ENCODE measurements at regions not wholly inside any gene's neighbourhood (a gene's known extent, or its start where the extent isn't known, plus 50 kb on each side); places are given as distances from the start of the nearest gene placed in this dataset.
"Not testable (repeated sequence)": the region's sequence is repeated elsewhere in the genome, so short reads cannot be mapped to it uniquely, and the experiment has no call there.

DNA sequence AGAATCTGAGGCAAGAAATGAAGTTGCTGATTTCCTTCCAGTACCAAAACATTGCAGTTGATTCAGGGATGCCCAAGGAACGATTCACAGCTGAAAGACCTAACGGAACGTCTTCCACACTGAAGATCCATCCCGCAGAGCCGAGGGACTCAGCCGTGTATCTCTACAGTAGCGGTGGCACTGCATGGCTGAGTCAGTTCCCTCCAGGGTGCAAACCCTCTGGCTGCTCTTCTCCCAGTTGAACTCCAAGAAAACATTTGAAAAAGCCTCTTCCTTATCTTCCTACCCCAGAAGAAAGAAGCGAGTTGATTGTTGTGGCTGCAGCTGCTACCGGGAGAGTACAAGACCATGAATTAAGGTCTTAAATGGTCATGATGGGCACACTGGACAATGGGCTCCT lies 147.1 kb upstream of the PRSS1 start:
- no peak for DNase-seq

DNA sequence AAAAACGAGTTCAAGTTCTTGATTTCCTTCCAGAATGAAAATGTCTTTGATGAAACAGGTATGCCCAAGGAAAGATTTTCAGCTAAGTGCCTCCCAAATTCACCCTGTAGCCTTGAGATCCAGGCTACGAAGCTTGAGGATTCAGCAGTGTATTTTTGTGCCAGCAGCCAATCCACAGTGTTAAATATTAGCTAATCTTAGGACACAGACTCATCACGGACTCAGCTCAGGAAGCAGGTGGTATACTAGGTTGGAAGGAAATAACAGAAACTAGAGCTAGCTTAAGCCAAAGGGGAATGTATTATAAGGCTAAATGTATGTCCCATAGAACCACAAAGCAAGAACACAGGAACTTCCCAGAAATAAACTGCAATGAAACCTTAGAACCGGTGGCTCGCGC lies 151.0 kb upstream of the PRSS1 start:
- DNase-seq = no peak

DNA sequence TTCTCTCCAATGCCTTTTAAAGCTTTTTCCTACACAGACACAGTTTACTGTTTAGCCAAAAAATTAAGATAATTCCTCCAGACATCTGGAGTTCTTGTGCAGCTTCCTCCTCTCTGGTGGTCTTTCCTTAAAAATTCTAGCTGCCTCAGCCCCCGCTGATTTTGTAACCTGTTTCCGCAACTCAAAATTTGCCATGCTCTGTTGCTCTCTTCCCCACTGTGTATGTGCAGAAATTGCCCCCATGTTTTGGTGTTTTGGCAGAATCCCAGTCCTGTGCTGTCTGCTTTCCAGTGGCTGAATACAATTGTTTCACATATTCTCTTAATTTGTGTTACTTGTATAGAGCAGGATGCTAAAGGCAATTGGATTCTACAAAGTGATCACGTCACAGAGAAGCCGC lies 151.7 kb upstream of the PRSS1 start:
- DNase-seq = no peak

DNA sequence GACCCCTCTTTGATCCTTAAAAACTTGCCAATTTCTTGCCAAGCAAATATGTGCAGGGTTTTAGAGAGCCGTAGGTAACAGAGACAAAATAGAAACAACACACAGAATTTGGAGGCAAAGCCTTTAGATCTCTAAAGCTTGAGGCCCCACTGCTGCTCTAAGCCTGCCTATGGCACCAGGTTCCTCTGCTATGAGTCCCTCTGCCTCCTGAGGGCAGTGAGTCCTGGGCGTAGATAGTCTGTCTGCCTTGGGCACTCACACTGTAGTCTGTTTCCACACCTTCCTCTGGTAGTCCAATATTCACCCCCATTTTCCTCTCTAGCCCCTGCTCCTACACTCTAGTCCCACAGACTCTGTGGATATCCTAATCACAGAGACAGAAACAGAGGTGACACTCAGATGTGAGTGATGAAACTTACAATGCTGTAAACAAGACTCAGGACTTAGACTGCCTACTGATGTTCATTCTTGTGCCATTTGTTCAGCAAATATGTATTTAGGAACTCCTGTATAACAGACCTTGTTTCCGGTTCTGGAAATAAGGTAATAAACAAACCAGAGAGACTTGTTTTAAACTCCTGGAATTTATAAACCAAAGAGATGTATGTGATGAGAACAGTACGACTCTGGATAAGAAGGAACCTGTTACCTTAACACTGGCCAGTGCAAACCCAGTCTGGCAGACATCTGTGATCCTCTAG lies 153.3 kb upstream of the PRSS1 start:
- DNase-seq = no peak

DNA sequence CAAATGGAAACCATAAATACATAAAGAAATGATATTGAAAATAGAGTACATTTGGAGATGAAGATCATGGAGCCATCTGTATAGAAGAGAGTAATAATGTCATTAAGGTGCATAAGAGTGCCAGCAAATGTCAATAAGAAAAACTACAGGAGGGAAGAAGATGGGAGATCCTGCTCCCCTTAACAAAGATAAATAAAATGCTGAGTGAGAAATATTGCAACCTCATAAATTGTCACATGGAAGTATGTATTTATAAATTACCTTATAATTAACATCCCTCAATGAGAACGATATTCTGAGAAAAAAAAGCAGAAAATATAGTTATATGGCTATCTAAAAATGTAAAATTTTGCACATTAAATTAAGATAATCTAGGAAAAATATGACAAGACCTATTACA lies 155.2 kb upstream of the PRSS1 start:
- no peak for DNase-seq

DNA sequence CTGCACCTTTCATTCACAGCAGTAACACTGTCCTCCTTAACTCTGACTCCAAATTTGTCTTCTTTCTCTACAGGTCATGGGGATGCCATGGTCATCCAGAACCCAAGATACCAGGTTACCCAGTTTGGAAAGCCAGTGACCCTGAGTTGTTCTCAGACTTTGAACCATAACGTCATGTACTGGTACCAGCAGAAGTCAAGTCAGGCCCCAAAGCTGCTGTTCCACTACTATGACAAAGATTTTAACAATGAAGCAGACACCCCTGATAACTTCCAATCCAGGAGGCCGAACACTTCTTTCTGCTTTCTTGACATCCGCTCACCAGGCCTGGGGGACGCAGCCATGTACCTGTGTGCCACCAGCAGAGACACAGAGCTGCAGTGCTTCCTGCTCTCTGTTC lies 156.2 kb upstream of the PRSS1 start:
- no peak for DNase-seq

DNA sequence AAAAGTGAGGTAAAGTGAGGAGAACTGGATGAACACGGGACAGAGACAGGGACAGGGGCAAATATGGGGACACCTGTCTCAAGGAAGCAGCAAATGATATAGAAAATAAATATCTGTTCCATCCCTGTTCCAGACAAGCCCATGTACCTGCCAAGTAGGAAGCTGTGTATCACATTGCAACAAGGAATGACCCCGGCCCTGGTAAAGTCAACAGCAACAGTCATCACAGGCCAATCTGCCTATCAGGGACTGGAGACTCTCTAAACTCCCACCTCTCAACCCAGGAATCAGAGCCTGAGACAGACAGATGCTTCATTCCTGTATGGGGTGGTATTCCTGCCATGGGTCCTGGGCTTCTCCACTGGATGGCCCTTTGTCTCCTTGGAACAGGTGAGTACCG lies 156.6 kb upstream of the PRSS1 start:
- DNase-seq = no peak

DNA sequence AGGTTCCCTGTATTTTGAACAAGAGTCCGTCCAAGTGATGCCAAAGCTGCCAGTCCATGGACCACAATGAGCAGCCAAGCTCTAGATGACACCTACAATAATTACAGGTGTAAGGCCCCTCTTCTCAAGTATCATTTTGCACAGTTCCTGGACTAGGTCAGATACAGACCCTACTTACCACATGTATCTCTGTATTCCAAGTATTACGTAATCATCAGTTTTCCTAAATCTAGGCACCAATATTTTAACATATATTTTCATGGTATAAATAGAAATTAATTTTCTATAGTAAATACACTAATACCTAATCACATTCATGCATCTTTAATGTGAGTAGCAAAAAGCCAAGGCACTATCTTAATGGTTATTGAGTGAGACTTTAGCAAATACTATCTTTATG lies 157.0 kb upstream of the PRSS1 start:
- no peak for DNase-seq

DNA sequence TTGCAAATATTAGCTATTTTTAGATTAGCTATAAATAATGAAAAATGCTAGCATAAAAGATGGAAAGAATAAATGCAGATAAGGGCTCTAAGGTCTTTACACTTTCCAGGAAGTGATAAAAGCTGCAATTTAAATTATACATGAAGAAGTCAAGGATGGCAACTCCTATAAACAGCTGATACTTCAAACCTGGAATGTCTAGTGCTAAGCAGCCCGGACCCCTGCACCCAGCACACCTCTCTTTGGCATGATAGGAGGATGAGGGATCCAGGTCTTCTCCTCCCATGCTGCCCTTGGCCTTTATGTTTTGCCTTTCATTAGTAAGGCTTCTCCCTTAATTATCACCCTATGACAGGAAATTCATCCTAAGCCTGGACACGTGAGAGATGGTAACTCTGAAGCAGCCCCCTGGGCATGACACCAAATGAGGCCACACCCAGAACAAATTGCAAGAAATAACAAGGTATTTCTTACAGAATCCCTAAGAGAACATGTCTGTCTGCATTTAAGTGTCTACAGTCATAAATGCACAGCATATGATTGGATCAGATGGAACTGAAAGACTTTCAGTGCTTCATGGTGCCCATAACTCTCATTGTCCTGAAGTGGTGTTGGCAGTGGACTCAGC lies 158.3 kb upstream of the PRSS1 start:
- DNase-seq = no peak

DNA sequence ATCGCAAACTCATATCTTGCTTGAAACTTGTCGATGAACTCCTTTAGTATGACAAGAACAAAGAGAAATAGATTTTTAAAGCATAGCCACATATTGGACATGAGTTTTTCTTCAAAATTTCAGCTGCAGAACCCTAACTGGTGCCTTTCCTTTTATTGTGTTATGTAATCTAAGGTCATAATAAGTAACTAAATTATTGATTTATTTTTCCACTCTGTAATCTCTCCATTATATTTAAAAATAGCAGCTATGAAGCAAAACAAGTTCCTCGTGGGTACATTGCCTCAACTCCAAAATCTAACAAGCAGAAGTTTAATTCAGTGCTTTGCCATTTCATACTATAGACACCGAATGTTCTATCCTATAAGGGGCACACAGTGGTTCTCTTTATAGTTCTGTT lies 159.2 kb upstream of the PRSS1 start:
- DNase-seq = no peak

DNA sequence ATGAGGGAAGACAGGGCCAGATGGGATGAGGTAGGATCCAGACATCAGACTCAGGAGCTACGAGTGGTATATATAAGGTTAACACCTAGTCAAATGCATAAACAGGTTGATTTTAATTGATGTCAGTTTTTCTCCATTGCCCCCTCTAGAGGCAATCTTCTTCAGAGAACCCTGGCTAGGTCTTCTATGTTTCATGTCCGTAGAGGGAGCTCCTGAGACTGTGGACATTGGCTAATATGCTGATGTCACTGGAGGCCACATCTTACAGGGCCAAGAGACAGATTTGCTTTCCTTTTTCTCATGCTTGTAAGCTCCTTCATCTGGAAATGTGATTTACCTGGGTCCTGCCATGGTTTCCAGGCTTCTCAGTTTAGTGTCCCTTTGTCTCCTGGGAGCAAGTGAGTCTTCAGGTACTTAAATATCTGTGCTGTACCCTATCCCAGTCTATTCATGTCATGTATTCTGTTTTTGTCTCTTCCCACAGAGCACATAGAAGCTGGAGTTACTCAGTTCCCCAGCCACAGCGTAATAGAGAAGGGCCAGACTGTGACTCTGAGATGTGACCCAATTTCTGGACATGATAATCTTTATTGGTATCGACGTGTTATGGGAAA lies 161.6 kb upstream of the PRSS1 start:
- peak; percentile 30 for DNase-seq

DNA sequence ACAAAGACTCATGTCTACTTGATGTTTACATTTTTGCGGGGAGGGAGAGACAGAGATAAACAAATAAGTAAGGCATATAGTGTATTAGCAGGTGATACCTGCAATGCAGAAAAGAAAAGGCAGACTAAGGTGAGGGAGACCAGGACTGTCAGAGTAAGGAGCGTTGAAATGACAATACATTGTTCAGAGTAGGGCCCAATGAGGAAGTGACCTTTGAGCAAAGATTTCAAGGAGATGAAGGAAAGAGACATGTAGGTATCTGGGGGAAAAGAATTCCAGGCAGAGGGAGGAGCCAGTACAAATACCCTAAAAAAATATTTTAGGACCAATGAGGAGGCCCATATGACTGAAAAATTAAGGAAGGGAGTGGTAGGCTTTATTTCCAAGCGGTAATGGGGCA lies 162.7 kb upstream of the PRSS1 start:
- no peak for DNase-seq

DNA sequence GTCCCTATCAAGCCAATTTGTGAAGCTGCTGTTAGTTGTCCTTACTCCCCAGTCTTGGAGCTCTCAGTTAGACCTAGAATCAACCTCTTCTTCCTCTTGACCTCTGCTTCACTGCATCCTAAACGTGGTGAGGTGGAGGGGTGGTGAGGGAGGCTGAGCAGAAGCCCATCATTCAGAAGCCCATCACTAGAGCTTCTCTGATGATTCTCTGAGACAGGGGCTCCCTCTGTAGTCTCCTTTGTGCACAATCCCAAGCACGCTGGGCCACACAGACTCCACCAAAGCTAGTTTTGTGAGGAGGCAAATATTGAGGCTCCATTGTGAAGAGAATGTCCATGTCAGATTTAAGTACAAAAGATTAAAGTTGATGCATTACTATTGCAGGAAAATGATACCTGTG lies 163.8 kb upstream of the PRSS1 start:
- DNase-seq = no peak

DNA sequence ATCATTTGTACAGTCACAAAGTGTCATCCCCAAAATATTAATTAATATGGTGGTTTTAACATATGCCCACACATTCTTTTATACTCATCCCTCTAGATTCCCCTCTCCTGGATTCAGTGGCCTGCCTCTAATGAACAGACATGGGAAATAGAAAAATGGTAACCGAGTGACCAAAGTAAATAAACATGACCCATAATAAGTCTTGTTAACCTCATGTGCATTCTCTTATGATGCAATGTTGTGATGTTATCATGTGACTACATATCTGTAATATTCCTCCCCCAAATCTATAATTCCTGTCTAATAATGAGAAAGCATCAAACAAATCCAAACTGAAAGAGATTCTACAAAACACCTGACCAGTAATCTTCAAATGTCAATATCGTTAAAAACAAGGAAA lies 164.5 kb upstream of the PRSS1 start:
- DNase-seq = no peak

DNA sequence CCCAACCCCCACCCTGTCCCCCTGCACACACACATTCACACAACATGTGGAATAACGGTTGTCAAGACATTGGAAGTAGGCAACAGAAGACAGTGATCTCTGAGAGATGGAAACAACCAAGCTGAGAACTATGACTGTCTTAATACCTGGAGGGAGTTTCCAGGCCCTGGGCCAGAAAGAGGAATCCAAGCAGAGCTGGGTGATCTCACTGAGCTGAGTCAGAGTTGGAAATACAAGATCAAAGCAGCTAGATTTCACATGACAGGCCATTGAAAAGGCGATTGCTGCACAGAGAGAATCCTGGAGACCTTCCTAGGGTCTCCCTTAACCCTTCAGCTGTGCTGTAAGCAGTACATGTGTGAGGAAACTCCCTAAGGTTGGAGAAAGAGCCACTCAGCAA lies 165.8 kb upstream of the PRSS1 start:
- peak; percentile 28 for DNase-seq

DNA sequence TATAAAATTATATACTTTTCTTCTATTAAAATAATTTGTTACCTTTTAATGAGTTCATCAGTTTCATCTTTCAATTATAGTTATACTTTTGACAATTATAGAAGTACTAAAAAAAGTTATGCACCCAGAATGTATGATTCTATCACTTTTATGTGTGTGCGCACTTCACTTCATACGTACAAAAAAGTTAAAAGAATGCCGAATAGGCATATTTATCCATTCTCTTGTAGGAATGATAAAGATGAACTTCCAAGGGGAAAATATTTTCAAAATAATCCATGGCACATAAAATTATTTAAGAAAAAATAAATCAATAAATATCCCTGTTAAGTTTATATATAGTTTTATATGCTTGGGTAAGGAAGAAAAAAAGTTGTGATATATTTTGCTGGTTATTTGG lies 166.9 kb upstream of the PRSS1 start:
- DNase-seq = no peak

DNA sequence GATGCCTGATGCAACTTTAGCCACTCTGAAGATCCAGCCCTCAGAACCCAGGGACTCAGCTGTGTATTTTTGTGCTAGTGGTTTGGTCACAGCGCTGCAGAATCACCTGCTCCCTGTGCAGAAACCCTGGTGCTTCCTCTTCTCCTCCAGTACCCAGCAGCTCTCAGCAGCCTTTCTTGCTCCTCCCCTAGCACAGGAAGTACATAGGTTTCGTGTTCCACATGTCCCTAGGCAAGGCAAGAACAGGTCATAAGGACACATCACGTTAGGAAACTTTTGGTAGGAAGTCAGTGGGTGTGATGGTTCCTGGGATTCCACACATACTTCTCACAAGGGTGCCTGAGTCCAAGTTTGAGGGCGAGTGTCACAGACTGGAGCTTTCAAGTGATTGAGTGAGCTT lies 167.9 kb upstream of the PRSS1 start:
- DNase-seq = peak; percentile 42

DNA sequence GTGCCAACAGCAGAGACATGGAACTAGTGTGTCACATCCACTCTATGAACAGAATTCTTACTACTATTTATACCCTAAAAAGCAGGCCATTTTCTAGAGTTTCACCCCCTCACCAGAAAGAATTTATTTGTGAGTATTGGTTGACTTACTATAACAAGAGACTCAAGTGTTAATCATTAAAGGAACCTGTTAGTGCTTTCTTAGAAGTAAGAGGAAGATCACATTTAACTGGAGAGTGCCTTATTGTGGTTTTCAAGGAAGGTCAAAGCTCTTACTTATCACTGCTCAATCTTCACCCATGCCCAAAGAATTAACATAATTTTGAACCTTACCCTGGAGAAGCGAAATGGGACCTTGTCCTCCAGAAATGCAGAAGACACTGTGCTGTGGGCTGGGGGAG lies 169.3 kb upstream of the PRSS1 start:
- no peak for DNase-seq

DNA sequence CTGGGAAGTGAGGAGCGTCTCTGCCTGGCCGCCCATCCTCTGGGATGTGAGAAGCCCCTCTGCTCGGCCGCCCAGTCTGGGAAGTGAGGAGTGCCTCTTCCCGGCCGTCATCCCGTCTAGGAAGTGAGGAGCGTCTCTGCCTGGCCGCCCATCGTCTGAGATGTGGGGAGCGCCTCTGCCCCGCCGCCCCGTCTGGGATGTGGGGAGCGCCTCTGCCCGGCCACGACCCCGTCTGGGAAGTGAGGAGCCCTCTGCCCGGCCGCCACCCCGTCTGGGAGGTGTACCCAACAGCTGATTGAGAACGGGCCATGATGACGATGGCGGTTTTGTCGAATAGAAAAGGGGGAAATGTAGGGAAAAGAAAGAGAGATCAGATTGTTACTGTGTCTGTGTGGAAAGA lies 173.9 kb upstream of the PRSS1 start:
- not testable (repeated sequence) for DNase-seq

DNA sequence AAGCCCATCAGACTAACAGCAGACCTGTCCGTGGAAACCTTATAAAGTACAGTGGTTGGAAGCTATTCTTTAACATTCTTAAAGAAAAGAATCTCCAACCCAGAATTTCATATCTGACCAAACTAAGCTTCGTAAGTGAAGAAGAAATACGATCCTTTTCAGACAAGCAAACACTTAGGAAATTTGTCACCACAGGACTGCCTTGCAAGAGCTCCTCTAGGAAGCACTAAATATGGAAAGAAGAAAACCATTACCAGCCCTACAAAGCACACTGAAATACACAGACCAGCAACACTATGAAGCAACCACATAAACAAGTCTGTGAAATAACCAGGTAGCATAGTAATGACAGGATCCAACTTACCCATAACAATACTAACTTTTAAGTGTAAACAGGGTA lies 177.7 kb upstream of the PRSS1 start:
- DNase-seq = no peak

DNA sequence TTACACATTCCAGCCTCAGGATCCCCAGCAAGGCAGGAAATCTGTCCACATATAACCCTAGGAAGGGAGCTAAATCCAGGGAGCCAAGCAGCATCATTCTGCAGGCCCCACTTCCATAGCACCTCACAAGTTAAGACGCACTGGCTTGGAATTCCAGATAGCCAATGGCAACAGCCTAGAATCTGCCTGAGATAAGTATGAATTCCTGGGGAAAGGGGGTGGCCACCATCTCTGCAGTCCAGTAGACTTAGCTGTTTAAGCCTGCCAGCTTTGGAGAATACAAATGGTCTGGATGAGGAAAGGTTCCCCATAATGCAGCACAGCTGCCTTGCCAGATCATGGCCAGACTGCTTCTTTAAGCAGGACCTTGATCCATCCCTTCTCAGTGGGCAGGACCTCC lies 179.4 kb upstream of the PRSS1 start:
- DNase-seq = no peak

DNA sequence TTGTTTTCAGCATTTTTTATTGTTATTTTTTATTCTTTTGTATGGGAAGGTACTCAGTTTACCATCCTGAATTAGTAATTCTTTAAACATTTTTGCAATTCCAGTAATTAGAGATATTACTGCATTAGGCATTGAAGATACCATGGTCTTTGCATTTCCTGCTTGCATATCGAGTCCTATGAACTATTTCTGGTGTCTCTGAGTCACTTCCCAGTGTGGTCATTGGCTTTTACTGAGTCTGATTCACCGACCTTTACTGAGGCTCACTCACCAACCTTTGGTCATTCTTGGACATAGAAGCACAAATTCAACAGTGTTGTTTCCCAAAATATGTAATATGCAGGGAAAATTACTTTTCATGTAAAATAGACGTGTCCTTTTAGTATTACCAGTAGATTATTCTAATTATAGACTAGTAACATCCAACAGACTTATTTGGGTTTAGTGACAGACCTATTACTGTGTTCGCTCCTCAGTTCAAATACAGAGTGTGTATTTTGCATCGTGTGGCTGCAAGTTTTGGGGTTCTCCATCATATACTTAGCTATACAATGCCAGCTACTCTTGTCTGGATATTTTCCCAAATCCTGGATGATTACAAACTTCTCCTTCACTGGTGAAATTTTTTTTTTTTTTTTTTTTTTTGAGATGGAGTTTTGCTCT lies 180.7 kb upstream of the PRSS1 start:
- no peak for DNase-seq

DNA sequence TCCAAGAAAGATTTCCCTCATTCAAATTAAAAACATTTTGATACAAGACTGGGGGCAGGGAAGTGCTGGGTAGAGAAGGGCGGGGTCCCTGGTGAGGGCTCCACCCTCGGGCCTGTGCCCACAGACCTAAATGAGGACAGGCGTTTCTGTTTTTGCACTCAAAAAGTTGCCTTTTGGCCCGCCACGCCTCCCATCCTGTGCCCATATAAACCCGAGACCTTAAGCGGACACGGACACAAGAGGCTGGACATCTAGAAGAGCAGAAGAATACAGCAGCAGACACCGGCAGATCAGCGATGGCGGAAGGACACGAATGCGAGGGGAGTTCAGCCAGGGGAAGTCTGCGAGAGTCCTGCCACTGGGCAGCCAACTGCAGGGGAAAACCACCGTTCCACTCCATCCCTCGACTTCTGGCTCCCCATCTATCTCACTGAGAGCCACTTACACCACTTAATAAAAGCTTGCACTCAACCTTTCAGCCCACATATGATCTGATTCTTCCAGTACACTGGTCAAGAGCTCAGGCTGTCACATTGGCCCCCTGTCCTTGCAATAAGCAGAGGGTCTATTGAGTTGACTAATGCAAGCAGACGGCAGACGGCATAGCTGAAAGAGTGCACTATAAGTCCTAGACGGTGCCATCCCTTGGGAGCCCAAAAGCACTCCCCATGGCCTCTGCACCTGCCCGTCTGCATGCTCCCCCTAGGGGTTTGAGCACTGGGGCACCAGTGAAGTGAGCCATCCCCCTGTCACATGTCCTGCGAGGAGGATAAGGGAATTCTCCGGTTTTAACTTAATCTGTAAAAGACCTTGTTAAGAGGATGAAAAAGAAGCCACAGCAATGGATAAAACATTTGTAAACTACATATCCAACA lies 181.8 kb upstream of the PRSS1 start:
- DNase-seq = no peak

Measured in CD4-positive, alpha-beta T cell treated with Interleukin-15 for 1 hour (primary cell).